ENCODE measurements at regions not wholly inside any gene's neighbourhood (a gene's known extent, or its start where the extent isn't known, plus 50 kb on each side); places are given as distances from the start of the nearest gene placed in this dataset.

DNA sequence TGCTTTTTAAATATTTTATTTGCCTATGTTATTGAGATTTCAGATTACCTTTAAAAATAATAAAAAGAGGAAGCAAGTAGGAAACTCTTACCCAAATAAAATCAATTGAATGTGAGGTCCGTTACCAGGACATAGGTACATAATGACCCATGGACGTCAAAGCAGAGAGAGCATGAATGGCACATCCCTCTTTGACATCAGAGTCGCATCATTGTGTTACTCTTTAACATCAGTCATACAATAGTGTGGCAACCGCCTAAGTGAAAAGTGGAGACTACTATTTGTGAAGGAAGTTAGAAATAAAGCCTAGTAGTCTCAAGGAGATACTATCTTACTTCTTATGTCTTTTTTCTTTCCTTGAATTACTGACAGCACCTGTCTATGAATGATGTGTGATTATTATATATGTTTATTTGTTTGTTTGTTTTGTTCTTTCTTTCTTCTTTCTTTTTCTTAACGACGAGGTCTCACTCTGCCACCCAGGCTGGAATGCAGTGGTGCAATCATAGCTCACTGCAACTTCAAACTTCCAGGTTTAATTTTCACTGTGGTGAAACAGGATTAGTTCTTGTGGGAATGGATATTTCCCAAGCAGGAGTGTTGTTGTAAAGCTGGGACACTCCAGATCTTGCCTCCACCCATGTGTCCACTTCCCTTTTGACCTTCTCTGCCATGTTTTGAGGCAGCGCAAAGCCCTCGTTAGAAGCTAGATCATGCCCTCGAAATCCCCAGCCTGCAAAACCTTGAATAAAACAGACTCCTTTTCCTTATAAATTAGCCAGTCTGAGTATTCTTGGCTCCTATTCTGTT lies 407.2 kb upstream of the NETO1 start:
- DNase-seq = no peak

DNA sequence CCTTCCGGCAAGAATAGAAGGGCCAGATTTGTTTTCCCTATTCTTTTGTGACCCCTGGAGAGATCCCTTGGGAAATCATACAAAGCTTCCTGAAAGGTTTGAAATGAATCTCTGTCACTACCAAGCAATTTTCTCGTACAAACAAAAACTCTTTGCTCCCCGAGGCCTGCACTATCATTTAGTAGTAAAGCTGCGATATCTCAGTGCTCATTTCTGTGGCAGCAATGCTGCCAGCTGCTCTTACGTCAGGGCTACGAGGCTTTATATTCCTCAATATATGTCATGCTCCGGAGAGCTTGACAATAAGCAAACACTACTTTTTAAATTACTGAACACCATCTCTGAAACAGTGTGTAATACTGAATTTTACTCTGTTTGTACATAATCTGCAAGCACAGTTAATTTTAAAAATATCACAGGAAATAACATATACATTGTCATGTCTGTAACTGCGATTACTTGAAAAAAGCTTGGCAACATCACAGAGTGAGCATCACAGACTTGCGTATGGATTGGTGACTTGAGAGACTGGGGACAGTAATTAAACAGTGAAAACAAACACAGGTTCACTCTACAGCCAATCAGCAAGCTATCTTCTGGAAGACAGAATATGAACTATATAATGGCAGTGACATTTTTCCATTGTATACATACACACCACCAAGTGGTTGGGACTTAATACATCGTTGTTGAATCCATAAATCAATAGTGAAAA lies 403.3 kb upstream of the NETO1 start:
- no peak for DNase-seq

DNA sequence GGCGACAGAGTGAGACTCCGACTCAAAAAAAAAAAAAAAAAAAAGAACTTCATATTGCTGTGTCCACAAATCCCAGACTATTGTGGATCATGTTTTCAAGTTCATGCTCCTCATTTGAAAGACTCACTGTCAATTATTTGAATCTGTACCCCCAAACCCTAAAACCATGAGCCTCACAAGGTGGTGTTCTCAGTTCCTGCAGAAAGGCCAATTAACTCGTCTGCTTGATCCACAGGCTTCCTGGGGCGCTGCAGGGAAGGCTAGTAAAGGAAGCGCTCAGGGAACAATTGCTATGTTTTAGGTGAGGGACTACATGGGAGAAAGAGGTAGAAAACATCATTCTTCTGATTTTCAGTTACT lies 396.8 kb upstream of the NETO1 start:
- DNase-seq = no peak

DNA sequence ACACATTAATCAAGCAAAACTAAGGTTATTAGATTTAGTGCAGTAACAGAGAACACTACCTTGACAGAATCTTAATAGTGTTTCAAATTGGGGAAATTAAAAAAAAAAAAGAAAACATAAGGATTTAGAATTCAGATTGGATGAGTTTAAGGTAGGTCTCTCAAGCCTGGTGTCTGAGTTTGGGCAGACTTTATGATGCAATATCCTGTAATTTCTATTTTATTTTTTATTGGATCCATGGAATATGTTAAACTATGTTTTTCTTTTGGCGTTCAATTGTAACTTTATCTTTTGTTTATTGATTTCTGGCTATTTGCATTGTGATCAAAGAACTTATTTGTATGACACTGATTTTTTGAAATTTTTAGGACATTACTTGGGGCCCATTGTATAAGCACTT lies 394.1 kb upstream of the NETO1 start:
- DNase-seq = no peak

DNA sequence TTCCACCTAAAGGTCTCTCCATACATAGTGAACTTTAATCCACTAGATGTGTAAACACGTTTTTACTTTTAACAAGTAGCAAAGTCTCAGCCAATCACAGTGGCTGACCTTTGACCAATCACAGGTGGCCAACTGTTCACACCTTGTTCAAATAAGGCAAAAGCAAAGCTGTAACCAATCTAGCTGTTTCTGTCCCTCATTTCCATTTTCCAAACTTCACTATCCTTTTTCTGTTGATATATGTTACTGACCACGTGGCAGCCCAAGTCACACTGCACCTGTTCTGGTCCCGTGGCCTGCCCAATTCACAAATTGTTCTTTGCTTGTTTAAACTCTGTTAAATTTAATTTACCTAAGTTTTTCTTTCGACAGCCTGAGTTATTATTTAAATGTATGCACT lies 393.5 kb upstream of the NETO1 start:
- DNase-seq = no peak

DNA sequence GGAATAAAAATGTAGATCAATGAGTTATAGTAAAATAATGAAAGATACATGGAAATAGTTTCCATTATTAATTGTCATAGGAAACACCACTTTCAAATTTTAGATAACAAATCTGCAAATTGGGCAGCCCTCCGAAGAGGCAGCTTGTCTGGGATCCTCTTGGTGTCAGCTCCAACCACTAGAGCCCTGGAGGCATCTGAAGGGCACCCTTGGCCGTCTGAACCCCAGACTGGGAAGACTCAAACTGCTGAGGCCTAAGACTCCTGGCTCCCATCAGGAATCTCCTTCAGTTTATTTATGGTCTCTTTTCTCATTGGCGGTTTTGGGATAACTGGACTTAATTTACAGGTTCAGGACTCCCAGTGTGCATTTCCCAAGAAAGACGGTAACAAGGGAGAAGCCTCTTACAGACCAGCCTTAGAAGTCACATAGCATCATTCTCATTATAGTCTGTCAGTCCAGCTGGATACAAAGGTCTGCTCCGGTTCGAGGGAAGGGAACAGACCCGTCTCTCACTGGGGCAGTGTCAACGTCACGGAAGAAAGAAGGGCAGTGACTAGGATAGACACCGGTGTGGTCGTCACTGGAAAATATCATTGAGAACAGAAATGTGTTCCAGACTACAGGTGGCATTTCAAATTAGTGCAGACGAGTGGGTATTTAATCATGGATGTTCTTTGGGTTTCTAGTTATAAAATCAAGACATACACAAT lies 390.7 kb upstream of the NETO1 start:
- no peak for DNase-seq

DNA sequence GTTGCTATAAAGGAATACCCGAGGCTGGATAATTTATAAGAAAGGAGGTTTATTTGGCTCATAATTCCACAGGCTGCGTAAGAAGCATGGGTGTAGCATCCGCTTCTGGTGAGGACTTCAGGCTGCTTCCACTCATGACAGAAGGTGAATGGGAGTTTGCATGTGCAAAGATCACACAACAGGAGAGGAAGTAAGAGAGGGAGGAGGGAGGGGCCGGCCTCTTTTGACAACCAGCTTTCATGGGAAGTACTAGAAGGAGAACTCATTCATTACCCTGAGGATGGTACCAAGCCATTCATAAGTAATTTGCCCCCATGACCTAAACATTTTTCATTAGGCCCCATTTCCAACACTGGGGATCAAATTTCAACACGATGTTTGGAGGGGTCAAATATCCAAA lies 386.8 kb upstream of the NETO1 start:
- DNase-seq = no peak

DNA sequence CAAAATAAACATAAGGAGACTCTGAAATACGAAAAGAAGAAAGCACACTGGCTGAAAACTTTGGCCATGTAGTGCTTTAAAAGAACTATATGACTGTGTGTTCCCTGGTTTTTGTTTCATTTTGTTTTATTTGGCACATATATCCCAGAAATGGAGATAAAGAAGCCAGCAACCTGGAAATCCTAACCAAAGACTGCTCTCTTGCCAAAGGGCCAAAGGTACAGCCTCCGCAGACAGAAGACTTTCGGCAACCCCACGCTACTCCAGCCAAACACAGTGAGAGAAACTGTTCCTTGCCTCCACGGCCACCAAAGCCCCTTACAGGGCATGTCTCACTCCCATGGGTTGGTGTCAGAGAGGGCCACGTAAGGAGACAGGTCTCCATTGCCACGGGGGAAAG lies 381.2 kb upstream of the NETO1 start:
- no peak for DNase-seq

DNA sequence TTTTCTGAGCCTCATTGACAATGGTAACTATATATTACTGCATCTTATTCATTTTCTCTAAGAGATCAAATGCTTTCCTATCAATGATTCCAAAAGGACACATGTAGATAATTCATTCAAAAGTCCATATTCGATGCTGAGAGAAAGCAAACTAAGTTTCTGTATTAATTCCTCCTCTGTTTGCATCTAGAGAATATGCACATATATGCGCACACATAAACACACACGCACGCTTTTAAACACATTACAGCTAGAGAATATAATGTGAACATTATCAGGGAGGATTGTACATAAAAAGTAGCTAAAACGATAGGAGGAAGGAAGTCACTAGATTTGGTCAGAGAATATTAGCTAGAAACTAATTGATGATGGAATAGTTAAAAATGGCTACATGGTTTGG lies 379.0 kb upstream of the NETO1 start:
- no peak for DNase-seq

DNA sequence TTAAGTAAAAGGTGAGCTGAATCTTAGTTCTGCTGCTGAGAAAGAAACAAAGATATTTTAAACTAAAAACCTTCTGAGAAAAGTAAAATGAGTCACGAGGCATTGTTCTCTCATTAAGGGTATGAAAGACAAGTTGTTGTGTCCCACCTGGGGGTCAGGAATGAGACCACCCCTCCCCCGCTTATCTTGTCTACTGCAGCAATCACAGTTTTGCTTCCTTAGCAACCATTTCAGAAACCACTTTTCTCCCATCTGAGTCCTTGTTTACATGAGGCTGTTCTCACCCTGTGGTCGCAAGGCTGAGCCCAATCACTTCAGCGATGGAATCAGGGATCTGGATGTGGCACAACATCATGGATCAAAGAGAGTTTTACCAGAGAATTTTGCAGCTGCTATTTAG lies 377.6 kb upstream of the NETO1 start:
- no peak for DNase-seq

DNA sequence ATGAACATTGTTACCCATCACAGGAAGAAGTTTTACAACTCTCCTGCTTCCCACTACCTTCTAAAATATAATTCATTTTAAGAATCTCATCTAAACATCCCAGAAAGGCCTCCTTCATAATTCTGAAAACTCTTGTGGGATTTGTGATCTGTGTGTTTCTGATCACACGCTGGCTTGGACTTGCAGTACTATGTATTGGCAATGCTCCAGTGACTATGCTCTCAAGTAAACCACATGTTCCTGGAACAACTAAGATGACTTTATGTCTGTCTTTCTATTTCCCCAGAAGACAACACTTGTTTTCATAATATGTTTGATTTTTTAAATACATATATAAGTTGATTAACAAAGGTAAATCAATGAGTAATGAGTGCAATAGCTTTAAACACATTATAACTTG lies 376.6 kb upstream of the NETO1 start:
- no peak for DNase-seq

DNA sequence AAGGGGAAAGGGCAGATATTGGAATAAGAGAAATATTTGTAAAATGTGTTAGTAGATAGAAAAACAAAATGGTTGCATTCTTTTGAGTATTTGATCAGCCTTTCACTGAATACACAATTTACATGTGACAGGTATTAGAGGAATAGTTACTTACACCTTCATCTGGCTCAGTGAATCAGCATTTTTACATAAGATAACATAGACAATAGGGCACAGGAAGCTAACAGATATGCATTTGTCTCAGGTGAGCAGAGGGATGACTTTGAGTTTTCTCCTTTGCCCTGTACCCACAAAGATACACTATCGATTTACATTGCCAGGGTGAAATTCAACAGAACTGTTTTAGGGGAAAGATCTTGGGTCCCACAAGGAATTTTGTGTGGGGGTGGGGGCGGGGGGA lies 373.1 kb upstream of the NETO1 start:
- no peak for DNase-seq

DNA sequence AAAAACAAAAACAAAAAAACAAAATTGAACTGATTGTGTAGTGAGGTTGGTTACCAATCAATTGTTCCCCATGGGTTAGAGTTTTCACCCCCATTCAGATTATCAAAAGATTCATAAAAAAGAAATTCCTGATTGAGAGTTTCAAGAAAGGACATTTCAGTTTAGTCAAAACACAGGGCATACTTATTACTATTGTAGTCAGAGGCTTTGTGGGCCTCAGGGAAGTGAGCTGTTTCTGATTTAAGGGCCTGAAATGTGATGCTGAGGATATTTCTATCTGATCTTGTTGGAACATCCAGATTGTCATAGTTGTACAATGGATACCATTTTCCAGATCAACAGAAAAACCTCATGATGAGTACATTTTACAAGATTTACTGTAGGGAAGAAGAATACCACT lies 368.1 kb upstream of the NETO1 start:
- DNase-seq = no peak

DNA sequence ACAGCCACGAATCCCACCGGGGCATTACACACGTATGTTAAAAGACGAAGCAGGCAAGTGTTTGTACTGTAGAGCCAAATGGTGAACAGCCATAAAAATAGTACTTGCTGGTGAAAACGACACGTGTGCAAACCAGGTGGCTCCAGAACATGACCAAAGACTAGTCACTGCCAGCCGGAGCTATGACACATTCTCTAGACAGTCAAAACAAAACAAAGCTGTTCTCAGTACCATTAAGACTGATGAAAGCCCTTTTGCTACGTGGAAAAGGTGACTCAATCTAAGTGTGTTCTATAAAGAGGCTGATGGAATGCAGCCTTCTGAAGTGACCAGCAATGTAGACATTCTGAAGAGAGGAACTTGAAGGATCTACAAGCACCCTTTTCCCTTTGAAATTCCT lies 367.7 kb upstream of the NETO1 start:
- no peak for DNase-seq

DNA sequence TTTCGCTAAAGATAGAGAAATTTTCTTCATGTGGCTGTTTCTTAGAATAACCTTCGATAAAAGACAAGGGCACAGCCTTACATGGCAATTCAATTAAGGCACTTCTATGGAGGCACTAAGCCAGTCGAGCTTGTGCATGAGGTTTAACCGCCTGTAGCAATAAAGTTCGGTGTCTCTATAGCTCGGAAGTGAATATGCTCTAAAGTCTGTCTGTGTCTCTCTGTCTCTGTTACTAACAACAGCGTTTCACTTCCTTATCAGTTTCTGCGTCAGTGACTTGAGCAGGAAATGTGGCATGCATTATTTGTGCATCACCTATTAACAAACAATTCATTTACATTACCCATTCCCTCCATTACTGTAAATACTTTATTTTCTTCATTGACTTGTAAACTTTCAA lies 365.1 kb upstream of the NETO1 start:
- DNase-seq = no peak

DNA sequence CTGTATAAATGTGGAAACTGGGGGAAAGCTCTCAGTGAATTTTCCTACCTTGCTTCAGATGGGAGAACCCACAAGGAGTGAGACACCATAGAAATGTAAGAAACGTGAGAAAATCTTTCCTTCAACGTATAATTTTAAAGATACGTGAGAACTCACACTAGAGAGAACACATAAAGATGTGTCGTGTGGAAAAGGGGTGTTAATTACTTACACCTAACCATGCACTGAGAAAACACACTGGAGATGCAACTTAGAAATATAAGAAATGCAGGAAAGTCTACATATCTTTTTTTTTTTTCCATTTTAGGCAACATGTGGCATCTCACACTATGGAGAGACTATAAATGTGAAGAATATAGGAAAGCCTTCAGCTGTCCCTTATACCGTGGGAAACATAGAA lies 352.9 kb upstream of the NETO1 start:
- DNase-seq = no peak

DNA sequence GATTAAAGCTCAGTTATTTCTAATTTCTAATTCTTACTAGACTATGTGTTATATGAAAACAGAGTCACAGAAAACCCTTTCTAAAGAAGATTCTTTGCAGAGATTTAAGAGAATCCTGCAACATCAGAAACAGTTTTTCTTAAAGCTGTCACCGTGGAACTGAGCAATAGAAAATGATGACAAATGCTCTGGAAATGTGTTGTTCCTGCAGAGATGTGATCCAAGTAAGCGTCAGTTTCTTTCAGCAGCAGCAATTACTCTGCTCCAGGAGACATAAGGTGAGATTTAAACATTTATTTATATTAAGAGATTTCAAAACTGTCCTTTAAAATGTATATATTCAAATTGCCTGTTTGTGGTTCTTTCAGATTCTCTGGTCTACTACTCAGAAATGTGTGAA lies 350.5 kb upstream of the NETO1 start:
- no peak for DNase-seq

DNA sequence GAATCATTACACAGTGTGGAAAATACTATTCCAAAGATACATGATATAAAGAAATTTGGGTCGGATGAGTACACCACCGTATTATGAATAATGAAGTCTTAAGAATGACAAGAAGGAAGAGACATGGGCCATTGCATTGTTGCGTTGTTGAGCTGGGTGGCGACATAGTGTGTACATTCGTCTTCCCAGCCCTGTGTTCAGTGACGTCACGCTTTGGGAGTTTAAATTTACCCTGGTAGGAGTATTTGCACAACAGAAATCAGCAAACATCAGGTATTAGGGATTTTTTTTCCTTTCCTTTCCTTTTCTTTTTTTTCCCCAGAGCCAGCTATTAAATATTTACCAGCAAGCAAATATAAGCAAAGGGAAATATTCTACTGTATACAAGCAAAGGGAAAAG lies 347.2 kb upstream of the NETO1 start:
- DNase-seq = no peak

DNA sequence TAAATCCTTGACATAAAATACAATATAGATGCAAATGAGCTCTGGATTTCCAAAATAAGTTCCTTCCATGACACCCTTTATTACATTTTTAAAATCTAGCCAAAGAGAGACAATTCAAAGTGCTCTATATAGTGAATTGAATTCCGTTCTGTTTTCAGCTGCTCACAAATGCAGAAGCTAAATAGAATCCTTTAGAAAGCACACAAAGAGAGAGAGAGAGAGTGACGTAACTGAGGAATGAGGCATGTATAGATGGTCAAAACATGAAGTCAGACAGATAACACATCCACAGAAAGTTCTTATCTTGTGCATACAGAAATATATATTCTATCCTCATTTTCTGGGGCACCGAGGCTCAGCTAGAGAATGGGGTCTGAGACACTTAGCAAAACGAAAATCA lies 344.7 kb upstream of the NETO1 start:
- DNase-seq = no peak

DNA sequence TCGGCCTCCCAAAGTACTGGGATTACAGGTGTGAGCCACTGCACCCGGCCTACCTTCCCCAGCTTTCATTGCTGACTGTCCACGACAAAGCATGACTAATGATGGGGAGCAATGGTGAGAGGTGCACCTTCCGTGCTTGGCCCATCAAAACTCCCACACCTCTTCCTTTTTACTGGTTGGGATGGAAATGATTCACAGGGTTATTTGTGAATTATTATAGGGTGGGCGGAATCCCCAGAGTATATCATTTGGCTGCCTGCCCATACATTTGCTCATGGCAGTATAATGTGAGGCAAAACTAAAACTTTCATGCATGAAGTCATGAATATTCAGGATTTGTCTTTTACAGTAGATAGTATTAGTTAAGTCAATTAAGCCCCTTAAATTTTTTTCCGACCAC lies 334.2 kb upstream of the NETO1 start:
- no peak for DNase-seq

DNA sequence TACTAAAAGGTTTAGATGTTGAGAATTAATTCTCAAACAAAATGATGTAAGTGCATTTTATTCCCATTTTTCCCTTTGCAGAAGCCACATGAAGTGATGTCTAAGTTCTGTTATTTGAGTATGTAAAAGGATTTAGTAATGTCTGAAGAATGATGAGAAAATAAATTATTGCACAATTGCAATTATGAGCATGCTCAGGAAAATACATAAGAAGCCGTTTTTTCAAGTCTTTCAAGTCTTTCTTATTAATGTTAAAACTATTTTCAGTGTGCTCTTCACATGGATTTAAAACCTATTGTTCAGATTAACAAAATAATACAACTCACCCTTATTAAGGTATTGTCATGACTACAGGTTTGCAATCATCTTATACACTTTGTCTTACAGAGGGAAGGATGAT lies 331.4 kb upstream of the NETO1 start:
- DNase-seq = no peak

DNA sequence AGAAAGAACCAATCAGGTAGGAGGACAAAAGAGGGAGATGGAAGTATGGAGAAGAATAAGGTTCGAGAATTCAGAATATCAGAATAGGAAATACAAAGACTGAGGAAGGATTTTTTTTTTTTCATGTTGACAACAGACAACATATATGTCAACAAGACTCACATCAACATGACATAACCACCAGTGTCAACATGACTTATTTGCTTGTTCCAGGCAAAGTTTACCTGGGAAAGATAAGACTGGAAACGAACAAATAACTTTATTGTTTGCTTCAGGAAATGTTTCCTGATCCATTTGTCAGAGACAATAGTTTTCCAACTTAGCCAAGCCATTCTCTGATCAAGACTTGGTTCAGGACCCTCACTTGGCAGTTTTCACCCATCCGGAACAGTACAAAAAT lies 321.9 kb upstream of the NETO1 start:
- DNase-seq = no peak

DNA sequence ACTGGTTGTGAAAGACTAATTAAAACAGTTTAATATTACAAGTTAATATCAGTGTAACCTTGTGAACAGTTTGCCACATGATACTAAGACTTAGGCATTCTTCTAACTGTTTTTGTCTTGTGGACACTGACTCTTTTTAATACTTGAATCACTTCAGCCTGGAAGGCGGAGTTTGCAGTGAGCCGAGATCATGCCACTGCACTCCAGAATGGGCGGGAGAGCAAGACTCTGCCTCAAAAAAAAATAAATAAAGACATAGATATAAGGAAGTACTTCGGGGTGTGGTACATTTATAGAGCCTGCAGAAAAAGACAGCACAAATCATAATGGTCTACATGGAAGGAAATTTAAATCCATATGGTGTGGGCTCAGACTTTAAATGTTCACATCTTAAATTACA lies 300.4 kb upstream of the NETO1 start:
- no peak for DNase-seq

DNA sequence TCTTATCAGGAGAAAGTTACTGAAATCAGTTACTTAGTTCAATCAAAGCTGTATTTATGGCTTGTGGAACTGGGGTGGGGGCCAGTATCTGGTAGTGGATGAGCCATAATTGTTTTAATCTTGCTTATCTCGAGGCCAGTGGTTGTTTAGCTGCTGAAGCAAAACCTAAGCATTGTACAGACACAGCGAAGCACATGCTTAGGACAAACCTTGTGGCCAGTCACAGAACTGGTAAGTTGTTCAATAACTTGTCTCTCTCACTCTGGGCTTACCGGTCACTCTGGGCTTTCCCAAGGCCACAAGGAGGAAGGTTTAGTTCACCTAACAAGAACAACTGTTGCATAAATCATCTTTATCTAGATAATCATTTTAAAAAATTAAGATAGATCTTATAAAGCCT lies 296.6 kb upstream of the NETO1 start:
- no peak for DNase-seq

Measured in suppressor macrophage treated with lipopolysaccharide for 4 hours (primary cell).